ENCODE measurements at regions not wholly inside any gene's neighbourhood (a gene's known extent, or its start where the extent isn't known, plus 50 kb on each side); places are given as distances from the start of the nearest gene placed in this dataset.

DNA sequence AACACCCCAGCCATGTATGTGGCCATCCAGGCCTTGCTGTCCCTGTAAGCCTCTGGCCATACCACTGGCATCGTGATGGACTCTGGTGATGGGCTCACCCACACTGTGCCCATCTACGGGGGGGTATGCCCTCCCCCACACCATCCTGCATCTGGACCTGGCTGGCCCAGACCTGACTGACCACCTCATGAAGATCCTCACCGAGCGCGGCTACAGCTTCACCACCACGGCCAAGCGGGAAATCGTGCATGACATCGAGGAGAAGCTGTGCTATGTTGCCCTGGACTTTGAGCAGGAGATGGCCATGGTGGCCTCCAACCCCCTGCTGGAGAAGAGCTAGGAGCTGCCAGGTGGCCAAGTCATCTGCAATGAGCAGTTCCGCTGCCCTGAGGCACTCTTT, 80.4 kb upstream of the ZCCHC2 start:
- no peak for DNase-seq (ENCODE audit: extremely low read depth, low read depth)
- TF ChIP-seq, protein P1, sequence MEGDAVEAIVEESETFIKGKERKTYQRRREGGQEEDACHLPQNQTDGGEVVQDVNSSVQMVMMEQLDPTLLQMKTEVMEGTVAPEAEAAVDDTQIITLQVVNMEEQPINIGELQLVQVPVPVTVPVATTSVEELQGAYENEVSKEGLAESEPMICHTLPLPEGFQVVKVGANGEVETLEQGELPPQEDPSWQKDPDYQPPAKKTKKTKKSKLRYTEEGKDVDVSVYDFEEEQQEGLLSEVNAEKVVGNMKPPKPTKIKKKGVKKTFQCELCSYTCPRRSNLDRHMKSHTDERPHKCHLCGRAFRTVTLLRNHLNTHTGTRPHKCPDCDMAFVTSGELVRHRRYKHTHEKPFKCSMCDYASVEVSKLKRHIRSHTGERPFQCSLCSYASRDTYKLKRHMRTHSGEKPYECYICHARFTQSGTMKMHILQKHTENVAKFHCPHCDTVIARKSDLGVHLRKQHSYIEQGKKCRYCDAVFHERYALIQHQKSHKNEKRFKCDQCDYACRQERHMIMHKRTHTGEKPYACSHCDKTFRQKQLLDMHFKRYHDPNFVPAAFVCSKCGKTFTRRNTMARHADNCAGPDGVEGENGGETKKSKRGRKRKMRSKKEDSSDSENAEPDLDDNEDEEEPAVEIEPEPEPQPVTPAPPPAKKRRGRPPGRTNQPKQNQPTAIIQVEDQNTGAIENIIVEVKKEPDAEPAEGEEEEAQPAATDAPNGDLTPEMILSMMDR (IDR thresholded peaks at IDR 0.05; ENCODE audit: low read depth, low read length) = no peak

DNA sequence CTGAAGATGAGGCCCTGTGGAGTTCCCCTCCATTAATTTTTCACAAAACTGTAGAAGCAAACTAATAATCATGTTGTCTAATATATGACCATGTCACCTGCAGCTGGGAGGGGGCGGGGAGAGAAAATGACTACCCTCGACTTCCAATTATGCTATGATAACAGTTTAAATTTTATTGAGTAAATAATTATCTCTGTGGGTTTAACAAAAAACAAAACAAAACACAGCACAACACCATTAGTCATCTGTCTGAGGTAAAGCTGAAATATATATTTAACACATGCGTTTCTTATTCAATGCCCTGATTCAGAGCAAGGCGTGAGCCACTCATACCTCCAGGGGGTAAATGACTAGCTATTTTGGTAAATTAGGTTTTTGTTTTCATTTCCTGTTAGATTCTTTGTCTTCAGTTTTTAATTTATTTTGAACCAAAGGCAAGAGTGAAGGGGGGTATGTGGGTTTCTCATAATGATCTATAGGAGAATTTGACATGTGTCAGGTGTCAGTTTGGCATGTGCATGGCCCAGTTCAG, 77.4 kb upstream of the ZCCHC2 start:
- TF ChIP-seq, protein P1 (IDR thresholded peaks at IDR 0.05; ENCODE audit: low read depth, low read length) = no peak
- no peak for DNase-seq (ENCODE audit: extremely low read depth, low read depth)

DNA sequence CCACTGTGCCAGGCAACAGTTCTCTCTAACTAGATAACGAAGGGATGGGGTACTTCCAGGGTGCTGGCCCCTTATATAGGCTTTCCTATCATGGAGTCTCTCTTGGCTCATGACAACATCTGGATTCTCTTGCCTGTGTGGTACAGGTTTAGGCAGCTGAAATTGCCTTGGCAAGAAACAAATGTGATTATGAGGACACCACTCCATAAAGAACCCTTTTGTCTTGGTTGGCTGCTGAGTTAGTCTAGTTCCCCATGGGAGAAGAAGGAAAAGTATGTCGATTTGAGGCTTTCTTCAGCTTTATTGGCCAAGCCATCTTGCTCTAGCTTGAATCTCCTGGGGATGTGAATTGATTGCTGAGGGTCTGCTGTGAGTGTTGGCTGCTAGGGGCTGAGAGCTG, 76.3 kb upstream of the ZCCHC2 start:
- TF ChIP-seq, protein P1 (IDR thresholded peaks at IDR 0.05; ENCODE audit: low read depth, low read length) = no peak
- DNase-seq (ENCODE audit: extremely low read depth, low read depth) = no peak

DNA sequence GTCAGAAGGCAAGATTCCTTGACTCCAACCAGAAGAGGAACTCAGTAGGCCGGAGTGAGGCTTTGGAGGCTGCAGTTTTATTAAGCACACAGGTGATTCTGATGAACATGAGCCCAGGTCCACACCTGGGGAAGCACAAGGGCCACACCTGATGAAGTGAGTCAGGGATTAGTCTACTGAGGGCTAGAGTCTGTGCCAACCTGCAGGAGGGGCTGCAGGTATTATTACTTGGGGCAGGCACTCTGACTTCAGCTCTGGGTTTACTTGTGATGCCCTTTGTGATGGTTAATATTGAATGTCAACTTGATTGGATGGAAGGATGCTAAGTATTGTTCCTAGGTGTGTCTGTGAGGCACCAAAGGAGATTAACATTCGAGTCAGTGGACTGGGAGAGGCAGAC, 75.2 kb upstream of the ZCCHC2 start:
- no peak for DNase-seq (ENCODE audit: extremely low read depth, low read depth)
- TF ChIP-seq, protein P1 (IDR thresholded peaks at IDR 0.05; ENCODE audit: low read depth, low read length) = no peak

DNA sequence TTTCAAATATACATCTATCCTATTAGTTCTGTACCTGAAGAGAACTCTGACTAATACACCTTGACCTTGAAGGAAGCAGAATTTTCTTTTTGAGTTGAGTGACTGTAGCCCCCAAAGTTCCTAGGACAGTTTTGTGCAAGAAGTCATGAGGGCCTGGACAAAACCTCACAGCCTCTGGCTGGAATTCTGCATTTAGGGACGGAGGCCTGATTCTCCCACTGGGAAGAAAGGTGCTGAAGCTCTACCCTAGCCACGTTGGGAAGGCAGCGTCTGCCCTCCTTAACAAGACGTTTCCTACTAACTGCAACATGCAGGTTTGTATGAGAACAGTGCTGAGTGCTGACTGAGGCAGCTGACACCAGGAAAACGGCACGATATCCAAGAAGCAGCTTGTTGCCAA, 74.4 kb upstream of the ZCCHC2 start:
- TF ChIP-seq, protein P1 (IDR thresholded peaks at IDR 0.05; ENCODE audit: low read depth, low read length) = no peak
- no peak for DNase-seq (ENCODE audit: extremely low read depth, low read depth)

- DNase-seq (ENCODE audit: extremely low read depth, low read depth) = no peak
- TF ChIP-seq, protein P1 (IDR thresholded peaks at IDR 0.05; ENCODE audit: low read depth, low read length) = no peak
Measured at GRCh38 chr18:62449490-62450104, 73.2 kb upstream of the ZCCHC2 start.

- no peak for DNase-seq (ENCODE audit: extremely low read depth, low read depth)
- TF ChIP-seq, protein P1 (IDR thresholded peaks at IDR 0.05; ENCODE audit: low read depth, low read length) = no peak
Measured at GRCh38 chr18:62450175-62450545, 72.7 kb upstream of the ZCCHC2 start.
